Loucy (cell line): ENCODE measurements at regions not wholly inside any gene's neighbourhood (a gene's known extent, or its start where the extent isn't known, plus 50 kb on each side); places are given as distances from the start of the nearest gene placed in this dataset.

Source experiments
- H2AFZ ChIP-seq: fragments of 200-600 bp; sonication (generic); 2 replicates; pipeline ENCODE4 v1.6.0; 2016; ENCODE audit warnings: antibody characterized with exemption, mild to moderate bottlenecking, low read length, moderate library complexity
- H3F3A ChIP-seq: fragments of 200-600 bp; 2 replicates; pipeline ENCODE4 v1.6.0; 2016; ENCODE audit warnings: antibody characterized with exemption, low read depth, mild to moderate bottlenecking
- H3K27me3 ChIP-seq: fragments of 200-600 bp; sonication (generic); 2 replicates; pipeline ENCODE4 v1.6.1; 2014; ENCODE audit warnings: low read length, mild to moderate bottlenecking; ENCODE audit not compliant: insufficient read depth, poor library complexity, severe bottlenecking
- H3K36me3 ChIP-seq: fragments of 200-600 bp; sonication (generic); 2 replicates; pipeline ENCODE4 v1.6.1; 2016; ENCODE audit warnings: low read length; ENCODE audit not compliant: insufficient read depth
- H3K4me1 ChIP-seq: fragments of 200-600 bp; sonication (generic); 2 replicates; pipeline ENCODE4 v1.5.1; 2014; ENCODE audit warnings: low read length, mild to moderate bottlenecking; ENCODE audit not compliant: insufficient read depth, poor library complexity, severe bottlenecking
- H3K4me2 ChIP-seq: fragments of 200-600 bp; sonication (generic); 2 replicates; pipeline ENCODE4 v1.6.0; 2014; ENCODE audit warnings: antibody characterized with exemption, low read length, low read depth, mild to moderate bottlenecking; ENCODE audit not compliant: poor library complexity, severe bottlenecking
- H3K4me3 ChIP-seq: fragments of 200-600 bp; sonication (generic); 2 replicates; pipeline ENCODE4 v1.5.1; 2014; ENCODE audit warnings: low read length, mild to moderate bottlenecking, mixed read lengths; ENCODE audit not compliant: poor library complexity, severe bottlenecking
- H3K79me2 ChIP-seq: fragments of 200-600 bp; sonication (generic); 2 replicates; pipeline ENCODE4 v1.6.1; 2014; ENCODE audit warnings: low read length; ENCODE audit not compliant: insufficient read depth
- H3K9ac ChIP-seq: fragments of 200-600 bp; sonication (generic); 2 replicates; pipeline ENCODE4 v1.6.0; 2014; ENCODE audit warnings: mild to moderate bottlenecking, low read depth, low read length, moderate library complexity; ENCODE audit not compliant: poor library complexity, severe bottlenecking
- H3K9me2 ChIP-seq: fragments of 200-600 bp; sonication (generic); replicated peaks from 2 replicates; pipeline ENCODE4 v1.6.1; 2016; ENCODE audit warnings: low read depth, low read length, mixed read lengths
- H3K9me3 ChIP-seq: fragments of 200-600 bp; sonication (generic); 2 replicates; pipeline ENCODE4 v1.6.1; 2014; ENCODE audit warnings: mild to moderate bottlenecking, antibody characterized with exemption, low read length, low read depth; ENCODE audit not compliant: insufficient read depth
- H4K20me1 ChIP-seq: fragments of 200-600 bp; sonication (generic); 2 replicates; pipeline ENCODE4 v1.6.0; 2014; ENCODE audit warnings: antibody characterized with exemption, low read length, mild to moderate bottlenecking; ENCODE audit not compliant: insufficient read depth, poor library complexity, severe bottlenecking
- CTCF ChIP-seq: fragments of 200-600 bp; sonication (generic); conservative IDR thresholded peaks from 2 replicates; pipeline ENCODE4 v1.5.1; 2014; ENCODE audit warnings: mild to moderate bottlenecking, antibody characterized with exemption, low read length
- EZH2phosphoT487 ChIP-seq: fragments of 200-600 bp; IDR thresholded peaks from 2 replicates; pipeline ENCODE4 v1.6.1; 2018; ENCODE audit warnings: antibody characterized with exemption, mild to moderate bottlenecking, moderate library complexity, borderline replicate concordance

- H3K27me3 ChIP-seq, result no peaks in the 10 kb centered on the region
- no peak overlapping the region for H3K4me2 ChIP-seq
- no peak overlapping the region for H3K9ac ChIP-seq
- TF ChIP-seq CTCF (no peak), EZH2phosphoT487 (no peak)
- no peaks in the 10 kb centered on the region for H3F3A ChIP-seq
- no peaks in the 10 kb centered on the region for H3K9me2 ChIP-seq
- H3K79me2 ChIP-seq, result no peaks in the 10 kb centered on the region
- H3K4me3 ChIP-seq, result no peak overlapping the region
- H4K20me1 ChIP-seq, result no peaks in the 10 kb centered on the region
- no peaks in the 10 kb centered on the region for H3K36me3 ChIP-seq
- H2AFZ ChIP-seq, result no peak overlapping the region
- H3K4me1 ChIP-seq, result peaks cover 22% of the 10 kb centered on the region
- H3K9me3 ChIP-seq, result no peaks in the 10 kb centered on the region
These were observed 194.2 kb upstream of the PROK2 start for GRCh38 chr3:71979175-71979574.

- H3K9me2 ChIP-seq, result no peaks in the 10 kb centered on the region
- H3K27me3 ChIP-seq, result no peaks in the 10 kb centered on the region
- H4K20me1 ChIP-seq, result no peaks in the 10 kb centered on the region
- no peaks in the 10 kb centered on the region for H3K9me3 ChIP-seq
- no peaks in the 10 kb centered on the region for H3K36me3 ChIP-seq
- no peaks in the 10 kb centered on the region for H3F3A ChIP-seq
- no peak overlapping the region for H3K9ac ChIP-seq
- H2AFZ ChIP-seq, result no peak overlapping the region
- no peaks in the 10 kb centered on the region for H3K79me2 ChIP-seq
- TF ChIP-seq EZH2phosphoT487, result no peak
- no peak for TF ChIP-seq CTCF
- no peak overlapping the region for H3K4me2 ChIP-seq
- H3K4me1 ChIP-seq, result peaks cover 18% of the 10 kb centered on the region
- H3K4me3 ChIP-seq, result no peak overlapping the region
These were observed 193.3 kb upstream of the PROK2 start for GRCh38 chr3:71978150-71978721.

GRCh38 chr3:71977525-71977924 lies 192.6 kb upstream of the PROK2 start:
- no peak overlapping the region for H3K4me2 ChIP-seq
- no peaks in the 10 kb centered on the region for H3K79me2 ChIP-seq
- H4K20me1 ChIP-seq, result no peaks in the 10 kb centered on the region
- no peaks in the 10 kb centered on the region for H3K36me3 ChIP-seq
- H3K9me2 ChIP-seq, result no peaks in the 10 kb centered on the region
- H3F3A ChIP-seq, result no peaks in the 10 kb centered on the region
- H2AFZ ChIP-seq, result no peak overlapping the region
- no peaks in the 10 kb centered on the region for H3K27me3 ChIP-seq
- no peak overlapping the region for H3K9ac ChIP-seq
- no peak overlapping the region for H3K4me3 ChIP-seq
- no peaks in the 10 kb centered on the region for H3K9me3 ChIP-seq
- no peak for TF ChIP-seq EZH2phosphoT487
- no peak for TF ChIP-seq CTCF
- peaks cover 12% of the 10 kb centered on the region for H3K4me1 ChIP-seq
